Smooth muscle cell (in vitro differentiated cells): ENCODE measurements at regions not wholly inside any gene's neighbourhood (a gene's known extent, or its start where the extent isn't known, plus 50 kb on each side); places are given as distances from the start of the nearest gene placed in this dataset.

ENCODE experiments used
- DNase-seq: peaks from one replicate; lab custom pipeline; 2025; ENCODE audit not compliant: unreplicated experiment; lab: John Stamatoyannopoulos, UW
- H2AFZ ChIP-seq: fragments of 200-600 bp; sonication (generic); 2 replicates; pipeline ENCODE4 v1.6.0; 2016; ENCODE audit warnings: antibody characterized with exemption, low read depth, mild to moderate bottlenecking
- H3F3A ChIP-seq: fragments of 200-600 bp; sonication (generic); 2 replicates; pipeline ENCODE4 v1.6.0; 2017; ENCODE audit warnings: antibody characterized with exemption, low read depth
- H3K27ac ChIP-seq: fragments of 200-600 bp; sonication (generic); 2 replicates; pipeline ENCODE4 v1.5.1; 2016; ENCODE audit warnings: low read depth, mild to moderate bottlenecking
- H3K27me3 ChIP-seq: fragments of 200-600 bp; sonication (generic); 2 replicates; pipeline ENCODE4 v1.6.1; 2016; ENCODE audit warnings: low read depth, mild to moderate bottlenecking
- H3K36me3 ChIP-seq: fragments of 200-600 bp; sonication (generic); 2 replicates; pipeline ENCODE4 v1.5.1; 2016; ENCODE audit warnings: low read depth
- H3K4me1 ChIP-seq: fragments of 200-600 bp; sonication (generic); 2 replicates; pipeline ENCODE4 v1.5.1; 2016; ENCODE audit warnings: low read depth
- H3K4me2 ChIP-seq: fragments of 200-600 bp; sonication (generic); 2 replicates; pipeline ENCODE4 v1.6.0; 2016; ENCODE audit warnings: mild to moderate bottlenecking
- H3K4me3 ChIP-seq: fragments of 200-600 bp; sonication (generic); 2 replicates; pipeline ENCODE4 v1.5.1; 2016; ENCODE audit warnings: mild to moderate bottlenecking
- H3K79me2 ChIP-seq: fragments of 200-600 bp; sonication (generic); 2 replicates; pipeline ENCODE4 v1.6.0; 2016; ENCODE audit warnings: low read depth, mild to moderate bottlenecking
- H3K9ac ChIP-seq: fragments of 200-600 bp; sonication (generic); 2 replicates; pipeline ENCODE4 v1.6.0; 2016; ENCODE audit warnings: low read depth
- H3K9me3 ChIP-seq: fragments of 200-600 bp; sonication (generic); replicated peaks from 2 replicates; pipeline ENCODE4 v1.5.1; 2016; ENCODE audit warnings: low read depth
- H4K20me1 ChIP-seq: fragments of 200-600 bp; sonication (generic); 2 replicates; pipeline ENCODE4 v1.6.0; 2016; ENCODE audit warnings: low read depth
- CTCF ChIP-seq: fragments of 200-600 bp; sonication (generic); IDR thresholded peaks from 2 replicates; pipeline ENCODE4 v1.5.1; 2017; ENCODE audit warnings: borderline replicate concordance, mild to moderate bottlenecking, antibody characterized with exemption; ENCODE audit not compliant: insufficient read depth, poor library complexity, severe bottlenecking
- WGBS: methylation state at CpG from one replicate; pipeline ENCODE4 v1.1.7; 2016; ENCODE audit warnings: low lambda C conversion rate; 5-methylcytosine and 5-hydroxymethylcytosine counted together

DNA sequence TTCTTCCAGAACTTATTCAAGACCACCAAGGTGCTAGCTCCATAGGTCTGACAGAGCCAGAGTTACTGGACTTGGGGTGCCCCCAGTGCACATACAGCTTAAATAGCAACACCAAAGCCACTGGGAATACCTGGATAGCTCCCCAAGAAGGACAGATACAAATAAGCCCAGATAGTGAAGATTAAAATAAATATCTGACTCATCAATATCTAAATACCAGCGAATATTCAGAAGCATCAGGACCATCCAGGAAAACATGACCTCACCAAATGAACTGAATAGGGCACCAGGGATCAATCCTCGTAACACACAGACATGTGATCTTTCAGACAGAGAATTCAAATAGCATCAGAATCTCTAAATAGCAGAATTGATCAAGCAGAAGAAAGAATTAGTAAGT lies 931.6 kb downstream of the OTOL1 start:
- no peak overlapping the region for H2AFZ ChIP-seq
- no peaks in the 10 kb centered on the region for H3F3A ChIP-seq
- no peak overlapping the region for H3K4me3 ChIP-seq
- H4K20me1 ChIP-seq: no peaks in the 10 kb centered on the region
- no peak for DNase-seq
- whole genome bisulfite sequencing: 44% methylated on average over 2 of the region's 2 CpGs
- no peaks in the 10 kb centered on the region for H3K9me3 ChIP-seq
- no peak for TF ChIP-seq CTCF
- no peaks in the 10 kb centered on the region for H3K4me1 ChIP-seq
- no peaks in the 10 kb centered on the region for H3K27me3 ChIP-seq
- no peak overlapping the region for H3K27ac ChIP-seq
- H3K4me2 ChIP-seq: no peak overlapping the region
- no peaks in the 10 kb centered on the region for H3K79me2 ChIP-seq
- no peaks in the 10 kb centered on the region for H3K36me3 ChIP-seq
- no peak overlapping the region for H3K9ac ChIP-seq

GRCh38 chr3:162435750-162436149 lies 939.1 kb downstream of the OTOL1 start:
- Histone ChIP-seq H3K9ac (no peak overlapping the region), H3K4me2 (no peak overlapping the region), H3K27ac (no peak overlapping the region), H3K27me3 (no peaks in the 10 kb centered on the region), H4K20me1 (no peaks in the 10 kb centered on the region), H3K79me2 (no peaks in the 10 kb centered on the region), H3K4me1 (no peaks in the 10 kb centered on the region), H3K4me3 (no peak overlapping the region), H3K36me3 (no peaks in the 10 kb centered on the region), H3K9me3 (no peaks in the 10 kb centered on the region), H2AFZ (no peak overlapping the region), H3F3A (no peaks in the 10 kb centered on the region)
- no peak for DNase-seq
- 94% methylated on average over 1 of the region's 1 CpG for WGBS
- no peak for TF ChIP-seq CTCF

- no peaks in the 10 kb centered on the region for H3K36me3 ChIP-seq
- H3K4me2 ChIP-seq: no peak overlapping the region
- WGBS: 59% methylated on average over 2 of the region's 2 CpGs
- TF ChIP-seq CTCF: no peak
- no peak overlapping the region for H3K9ac ChIP-seq
- no peaks in the 10 kb centered on the region for H3K4me1 ChIP-seq
- H3F3A ChIP-seq: no peaks in the 10 kb centered on the region
- H3K27ac ChIP-seq: no peak overlapping the region
- DNase-seq: no peak
- H3K4me3 ChIP-seq: no peak overlapping the region
- no peak overlapping the region for H2AFZ ChIP-seq
- H3K27me3 ChIP-seq: no peaks in the 10 kb centered on the region
- no peaks in the 10 kb centered on the region for H4K20me1 ChIP-seq
- no peaks in the 10 kb centered on the region for H3K79me2 ChIP-seq
- H3K9me3 ChIP-seq: no peaks in the 10 kb centered on the region
These were observed 940.2 kb downstream of the OTOL1 start for GRCh38 chr3:162436826-162437225.

GRCh38 chr3:162437480-162437879 lies 940.9 kb downstream of the OTOL1 start:
- H3K27me3 ChIP-seq: no peaks in the 10 kb centered on the region
- no peaks in the 10 kb centered on the region for H3K79me2 ChIP-seq
- no peak for TF ChIP-seq CTCF
- H4K20me1 ChIP-seq: no peaks in the 10 kb centered on the region
- no peaks in the 10 kb centered on the region for H3K4me1 ChIP-seq
- no peak overlapping the region for H3K27ac ChIP-seq
- WGBS: 47% methylated on average over 3 of the region's 3 CpGs
- H3K4me3 ChIP-seq: no peak overlapping the region
- no peak overlapping the region for H3K9ac ChIP-seq
- H2AFZ ChIP-seq: no peak overlapping the region
- no peaks in the 10 kb centered on the region for H3K9me3 ChIP-seq
- no peaks in the 10 kb centered on the region for H3F3A ChIP-seq
- H3K36me3 ChIP-seq: no peaks in the 10 kb centered on the region
- H3K4me2 ChIP-seq: no peak overlapping the region
- no peak for DNase-seq
